Right lobe of liver (tissue), 4 donors: ENCODE measurements at regions not wholly inside any gene's neighbourhood (a gene's known extent, or its start where the extent isn't known, plus 50 kb on each side); places are given as distances from the start of the nearest gene placed in this dataset.

Source experiments
- POLR2A ChIP-seq: fragments of 450-650 bp; IDR thresholded peaks from one replicate; pipeline ENCODE4 v1.6.1; 2017; ENCODE audit warnings: antibody characterized with exemption, mild to moderate bottlenecking
- TF ChIP-seq, protein P1 (sequence below), 4 donors: fragments of 200-600 bp in 3 of 4; fragments of 450-650 bp in 1 of 4; IDR thresholded peaks; one replicate each; pipeline versions ENCODE4 v1.5.1 to v1.8.0; 2016 to 2022; ENCODE audit warnings: antibody characterized with exemption in 4 of 4, mild to moderate bottlenecking in 2 of 4
- donor health status: DM: no; HTN: no; CAD: no.
- donor health status: DM: no; HTN: no; CAD: no.
- donor health status: DM: no; HTN: yes; CAD: no.

DNA sequence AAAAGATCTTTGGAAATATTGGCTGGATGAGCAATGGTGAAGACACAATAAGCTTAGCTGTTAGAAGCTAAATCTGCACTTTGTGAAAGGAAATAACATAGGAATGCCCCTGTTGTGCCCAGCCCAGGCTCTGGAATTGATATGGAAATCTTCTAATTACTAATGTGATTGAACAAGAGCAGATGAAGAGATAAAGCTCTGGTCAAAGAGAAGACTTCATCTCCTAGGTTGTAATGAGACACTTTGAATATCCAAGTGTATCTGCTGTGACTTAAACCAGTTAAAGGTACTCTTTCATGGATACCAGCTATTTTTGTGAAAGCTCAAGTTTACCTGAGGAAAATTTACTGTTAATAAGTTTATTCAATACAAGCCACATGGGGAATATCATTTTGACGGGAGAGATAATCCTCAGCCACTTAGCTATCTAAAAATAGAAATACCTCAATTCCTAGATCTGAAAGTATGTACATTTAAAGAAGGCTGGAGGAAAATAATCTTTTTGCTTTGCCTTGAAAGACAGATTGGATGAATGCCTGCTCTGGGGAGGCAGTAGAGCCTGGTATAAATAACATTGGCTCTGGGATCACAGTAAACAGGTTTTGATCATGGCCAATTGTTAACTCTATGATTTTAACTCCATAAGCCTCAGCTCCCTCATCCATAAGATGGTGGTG, 494.0 kb upstream of the B3GALT2 start:
- TF ChIP-seq, protein P1, sequence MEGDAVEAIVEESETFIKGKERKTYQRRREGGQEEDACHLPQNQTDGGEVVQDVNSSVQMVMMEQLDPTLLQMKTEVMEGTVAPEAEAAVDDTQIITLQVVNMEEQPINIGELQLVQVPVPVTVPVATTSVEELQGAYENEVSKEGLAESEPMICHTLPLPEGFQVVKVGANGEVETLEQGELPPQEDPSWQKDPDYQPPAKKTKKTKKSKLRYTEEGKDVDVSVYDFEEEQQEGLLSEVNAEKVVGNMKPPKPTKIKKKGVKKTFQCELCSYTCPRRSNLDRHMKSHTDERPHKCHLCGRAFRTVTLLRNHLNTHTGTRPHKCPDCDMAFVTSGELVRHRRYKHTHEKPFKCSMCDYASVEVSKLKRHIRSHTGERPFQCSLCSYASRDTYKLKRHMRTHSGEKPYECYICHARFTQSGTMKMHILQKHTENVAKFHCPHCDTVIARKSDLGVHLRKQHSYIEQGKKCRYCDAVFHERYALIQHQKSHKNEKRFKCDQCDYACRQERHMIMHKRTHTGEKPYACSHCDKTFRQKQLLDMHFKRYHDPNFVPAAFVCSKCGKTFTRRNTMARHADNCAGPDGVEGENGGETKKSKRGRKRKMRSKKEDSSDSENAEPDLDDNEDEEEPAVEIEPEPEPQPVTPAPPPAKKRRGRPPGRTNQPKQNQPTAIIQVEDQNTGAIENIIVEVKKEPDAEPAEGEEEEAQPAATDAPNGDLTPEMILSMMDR (IDR thresholded peaks at IDR 0.05), result no peak
- TF ChIP-seq POLR2A, result no peak
